ENCODE measurements at regions not wholly inside any gene's neighbourhood (a gene's known extent, or its start where the extent isn't known, plus 50 kb on each side); places are given as distances from the start of the nearest gene placed in this dataset.

GRCh38 chr1:5750186-5751162 is 241.8 kb downstream of the NPHP4 start:
- TF ChIP-seq, protein P1, sequence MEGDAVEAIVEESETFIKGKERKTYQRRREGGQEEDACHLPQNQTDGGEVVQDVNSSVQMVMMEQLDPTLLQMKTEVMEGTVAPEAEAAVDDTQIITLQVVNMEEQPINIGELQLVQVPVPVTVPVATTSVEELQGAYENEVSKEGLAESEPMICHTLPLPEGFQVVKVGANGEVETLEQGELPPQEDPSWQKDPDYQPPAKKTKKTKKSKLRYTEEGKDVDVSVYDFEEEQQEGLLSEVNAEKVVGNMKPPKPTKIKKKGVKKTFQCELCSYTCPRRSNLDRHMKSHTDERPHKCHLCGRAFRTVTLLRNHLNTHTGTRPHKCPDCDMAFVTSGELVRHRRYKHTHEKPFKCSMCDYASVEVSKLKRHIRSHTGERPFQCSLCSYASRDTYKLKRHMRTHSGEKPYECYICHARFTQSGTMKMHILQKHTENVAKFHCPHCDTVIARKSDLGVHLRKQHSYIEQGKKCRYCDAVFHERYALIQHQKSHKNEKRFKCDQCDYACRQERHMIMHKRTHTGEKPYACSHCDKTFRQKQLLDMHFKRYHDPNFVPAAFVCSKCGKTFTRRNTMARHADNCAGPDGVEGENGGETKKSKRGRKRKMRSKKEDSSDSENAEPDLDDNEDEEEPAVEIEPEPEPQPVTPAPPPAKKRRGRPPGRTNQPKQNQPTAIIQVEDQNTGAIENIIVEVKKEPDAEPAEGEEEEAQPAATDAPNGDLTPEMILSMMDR (conservative IDR thresholded peaks at IDR 0.05; ENCODE audit: low read depth in 2 of 2) = no peak
- TF ChIP-seq ETS1 (IDR thresholded peaks at IDR 0.05) = no peak
- no peak for TF ChIP-seq ZNF331 (CRISPR knock-in tag; IDR thresholded peaks at IDR 0.05; ENCODE audit: low read depth)
- TF ChIP-seq, protein P2, sequence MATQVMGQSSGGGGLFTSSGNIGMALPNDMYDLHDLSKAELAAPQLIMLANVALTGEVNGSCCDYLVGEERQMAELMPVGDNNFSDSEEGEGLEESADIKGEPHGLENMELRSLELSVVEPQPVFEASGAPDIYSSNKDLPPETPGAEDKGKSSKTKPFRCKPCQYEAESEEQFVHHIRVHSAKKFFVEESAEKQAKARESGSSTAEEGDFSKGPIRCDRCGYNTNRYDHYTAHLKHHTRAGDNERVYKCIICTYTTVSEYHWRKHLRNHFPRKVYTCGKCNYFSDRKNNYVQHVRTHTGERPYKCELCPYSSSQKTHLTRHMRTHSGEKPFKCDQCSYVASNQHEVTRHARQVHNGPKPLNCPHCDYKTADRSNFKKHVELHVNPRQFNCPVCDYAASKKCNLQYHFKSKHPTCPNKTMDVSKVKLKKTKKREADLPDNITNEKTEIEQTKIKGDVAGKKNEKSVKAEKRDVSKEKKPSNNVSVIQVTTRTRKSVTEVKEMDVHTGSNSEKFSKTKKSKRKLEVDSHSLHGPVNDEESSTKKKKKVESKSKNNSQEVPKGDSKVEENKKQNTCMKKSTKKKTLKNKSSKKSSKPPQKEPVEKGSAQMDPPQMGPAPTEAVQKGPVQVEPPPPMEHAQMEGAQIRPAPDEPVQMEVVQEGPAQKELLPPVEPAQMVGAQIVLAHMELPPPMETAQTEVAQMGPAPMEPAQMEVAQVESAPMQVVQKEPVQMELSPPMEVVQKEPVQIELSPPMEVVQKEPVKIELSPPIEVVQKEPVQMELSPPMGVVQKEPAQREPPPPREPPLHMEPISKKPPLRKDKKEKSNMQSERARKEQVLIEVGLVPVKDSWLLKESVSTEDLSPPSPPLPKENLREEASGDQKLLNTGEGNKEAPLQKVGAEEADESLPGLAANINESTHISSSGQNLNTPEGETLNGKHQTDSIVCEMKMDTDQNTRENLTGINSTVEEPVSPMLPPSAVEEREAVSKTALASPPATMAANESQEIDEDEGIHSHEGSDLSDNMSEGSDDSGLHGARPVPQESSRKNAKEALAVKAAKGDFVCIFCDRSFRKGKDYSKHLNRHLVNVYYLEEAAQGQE (IDR thresholded peaks at IDR 0.05; ENCODE audit: unreplicated experiment) = no peak
- no peak for TF ChIP-seq EZH2phosphoT487 (IDR thresholded peaks at IDR 0.05; ENCODE audit: unreplicated experiment)
- TF ChIP-seq EZH2 (IDR thresholded peaks at IDR 0.05; ENCODE audit: low read depth, unreplicated experiment) = no peak
- no peak for TF ChIP-seq POLR2AphosphoS5 (IDR thresholded peaks at IDR 0.05; ENCODE audit: low read depth)
- TF ChIP-seq JUNB (IDR thresholded peaks at IDR 0.05; ENCODE audit: unreplicated experiment) = no peak
- no peak for TF ChIP-seq CREB1 (CRISPR knock-in tag; IDR thresholded peaks at IDR 0.05; ENCODE audit: low read depth)
- TF ChIP-seq STAT1 (IDR thresholded peaks at IDR 0.05; ENCODE audit: unreplicated experiment) = no peak
- no peak for TF ChIP-seq ZNF114 (CRISPR knock-in tag; IDR thresholded peaks at IDR 0.05)
- TF ChIP-seq, protein P3, sequence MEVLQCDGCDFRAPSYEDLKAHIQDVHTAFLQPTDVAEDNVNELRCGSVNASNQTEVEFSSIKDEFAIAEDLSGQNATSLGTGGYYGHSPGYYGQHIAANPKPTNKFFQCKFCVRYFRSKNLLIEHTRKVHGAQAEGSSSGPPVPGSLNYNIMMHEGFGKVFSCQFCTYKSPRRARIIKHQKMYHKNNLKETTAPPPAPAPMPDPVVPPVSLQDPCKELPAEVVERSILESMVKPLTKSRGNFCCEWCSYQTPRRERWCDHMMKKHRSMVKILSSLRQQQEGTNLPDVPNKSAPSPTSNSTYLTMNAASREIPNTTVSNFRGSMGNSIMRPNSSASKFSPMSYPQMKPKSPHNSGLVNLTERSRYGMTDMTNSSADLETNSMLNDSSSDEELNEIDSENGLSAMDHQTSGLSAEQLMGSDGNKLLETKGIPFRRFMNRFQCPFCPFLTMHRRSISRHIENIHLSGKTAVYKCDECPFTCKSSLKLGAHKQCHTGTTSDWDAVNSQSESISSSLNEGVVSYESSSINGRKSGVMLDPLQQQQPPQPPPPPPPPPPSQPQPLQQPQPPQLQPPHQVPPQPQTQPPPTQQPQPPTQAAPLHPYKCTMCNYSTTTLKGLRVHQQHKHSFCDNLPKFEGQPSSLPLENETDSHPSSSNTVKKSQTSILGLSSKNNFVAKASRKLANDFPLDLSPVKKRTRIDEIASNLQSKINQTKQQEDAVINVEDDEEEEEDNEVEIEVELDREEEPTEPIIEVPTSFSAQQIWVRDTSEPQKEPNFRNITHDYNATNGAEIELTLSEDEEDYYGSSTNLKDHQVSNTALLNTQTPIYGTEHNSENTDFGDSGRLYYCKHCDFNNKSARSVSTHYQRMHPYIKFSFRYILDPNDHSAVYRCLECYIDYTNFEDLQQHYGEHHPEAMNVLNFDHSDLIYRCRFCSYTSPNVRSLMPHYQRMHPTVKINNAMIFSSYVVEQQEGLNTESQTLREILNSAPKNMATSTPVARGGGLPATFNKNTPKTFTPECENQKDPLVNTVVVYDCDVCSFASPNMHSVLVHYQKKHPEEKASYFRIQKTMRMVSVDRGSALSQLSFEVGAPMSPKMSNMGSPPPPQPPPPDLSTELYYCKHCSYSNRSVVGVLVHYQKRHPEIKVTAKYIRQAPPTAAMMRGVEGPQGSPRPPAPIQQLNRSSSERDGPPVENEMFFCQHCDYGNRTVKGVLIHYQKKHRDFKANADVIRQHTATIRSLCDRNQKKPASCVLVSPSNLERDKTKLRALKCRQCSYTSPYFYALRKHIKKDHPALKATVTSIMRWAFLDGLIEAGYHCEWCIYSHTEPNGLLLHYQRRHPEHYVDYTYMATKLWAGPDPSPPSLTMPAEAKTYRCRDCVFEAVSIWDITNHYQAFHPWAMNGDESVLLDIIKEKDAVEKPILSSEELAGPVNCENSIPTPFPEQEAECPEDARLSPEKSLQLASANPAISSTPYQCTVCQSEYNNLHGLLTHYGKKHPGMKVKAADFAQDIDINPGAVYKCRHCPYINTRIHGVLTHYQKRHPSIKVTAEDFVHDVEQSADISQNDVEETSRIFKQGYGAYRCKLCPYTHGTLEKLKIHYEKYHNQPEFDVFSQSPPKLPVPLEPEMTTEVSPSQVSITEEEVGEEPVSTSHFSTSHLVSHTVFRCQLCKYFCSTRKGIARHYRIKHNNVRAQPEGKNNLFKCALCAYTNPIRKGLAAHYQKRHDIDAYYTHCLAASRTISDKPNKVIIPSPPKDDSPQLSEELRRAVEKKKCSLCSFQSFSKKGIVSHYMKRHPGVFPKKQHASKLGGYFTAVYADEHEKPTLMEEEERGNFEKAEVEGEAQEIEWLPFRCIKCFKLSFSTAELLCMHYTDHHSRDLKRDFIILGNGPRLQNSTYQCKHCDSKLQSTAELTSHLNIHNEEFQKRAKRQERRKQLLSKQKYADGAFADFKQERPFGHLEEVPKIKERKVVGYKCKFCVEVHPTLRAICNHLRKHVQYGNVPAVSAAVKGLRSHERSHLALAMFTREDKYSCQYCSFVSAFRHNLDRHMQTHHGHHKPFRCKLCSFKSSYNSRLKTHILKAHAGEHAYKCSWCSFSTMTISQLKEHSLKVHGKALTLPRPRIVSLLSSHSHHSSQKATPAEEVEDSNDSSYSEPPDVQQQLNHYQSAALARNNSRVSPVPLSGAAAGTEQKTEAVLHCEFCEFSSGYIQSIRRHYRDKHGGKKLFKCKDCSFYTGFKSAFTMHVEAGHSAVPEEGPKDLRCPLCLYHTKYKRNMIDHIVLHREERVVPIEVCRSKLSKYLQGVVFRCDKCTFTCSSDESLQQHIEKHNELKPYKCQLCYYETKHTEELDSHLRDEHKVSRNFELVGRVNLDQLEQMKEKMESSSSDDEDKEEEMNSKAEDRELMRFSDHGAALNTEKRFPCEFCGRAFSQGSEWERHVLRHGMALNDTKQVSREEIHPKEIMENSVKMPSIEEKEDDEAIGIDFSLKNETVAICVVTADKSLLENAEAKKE (CRISPR knock-in tag; IDR thresholded peaks at IDR 0.05) = no peak
- no peak for TF ChIP-seq NANOG (IDR thresholded peaks at IDR 0.05; ENCODE audit: borderline replicate concordance)
